CD8-positive, alpha-beta memory T cell (primary cell): ENCODE measurements at regions not wholly inside any gene's neighbourhood (a gene's known extent, or its start where the extent isn't known, plus 50 kb on each side); places are given as distances from the start of the nearest gene placed in this dataset.

Experiments
- CTCF ChIA-PET: fragments of 350-600 bp; sonication (Branson Sonifier 250); formaldehyde crosslinking; loops from one replicate; lab custom pipeline; 2021; ENCODE audit warnings: antibody characterized with exemption; lab: Charles Lee
- POLR2A ChIA-PET: fragments of 350-600 bp; sonication (Branson Sonifier 250); formaldehyde crosslinking; loops from one replicate; lab custom pipeline; 2021; ENCODE audit warnings: antibody characterized with exemption; lab: Charles Lee
- DNase-seq, 5 donors: peaks; one replicate each; pipeline versions ENCODE4 v3.0.0 to v3.0.0-alpha.2; 2020 to 2022; ENCODE audit warnings: mixed read lengths in 1 of 5
- H3K27ac ChIP-seq: one replicate; pipeline ENCODE4 v1.7.0; 2013; ENCODE audit warnings: low read depth, mild to moderate bottlenecking, low read length, moderate library complexity
- H3K27me3 ChIP-seq: 2 replicates; pipeline ENCODE4 v1.7.0; 2013; ENCODE audit warnings: low read length, mild to moderate bottlenecking; ENCODE audit not compliant: insufficient read depth, poor library complexity, severe bottlenecking
- H3K36me3 ChIP-seq: 2 replicates; pipeline ENCODE4 v1.7.0; 2013; ENCODE audit warnings: mild to moderate bottlenecking, low read length, moderate library complexity; ENCODE audit not compliant: insufficient read depth
- H3K4me1 ChIP-seq: 2 replicates; pipeline ENCODE4 v1.7.0; 2013; ENCODE audit warnings: mild to moderate bottlenecking, low read length, moderate library complexity; ENCODE audit not compliant: insufficient read depth
- H3K4me3 ChIP-seq: 2 replicates; pipeline ENCODE4 v1.7.0; 2013; ENCODE audit warnings: mild to moderate bottlenecking, low read length
- H3K9me3 ChIP-seq: 2 replicates; pipeline ENCODE4 v1.7.0; 2013; ENCODE audit warnings: mild to moderate bottlenecking, low read length
- H3K27ac Mint-ChIP-seq, 8 donors: one replicate each; pipeline ENCODE4 v1.8.0; 2020 to 2021; ENCODE audit warnings: mixed read lengths in 8 of 8, mild to moderate bottlenecking in 6 of 8, inconsistent platforms in 3 of 8, moderate library complexity in 3 of 8
- H3K27me3 Mint-ChIP-seq, 2 donors: one replicate each; pipeline ENCODE4 v1.8.0; 2020 to 2021; ENCODE audit warnings: mixed read lengths in 2 of 2, mild to moderate bottlenecking in 1 of 2, moderate library complexity in 1 of 2
- H3K36me3 Mint-ChIP-seq, 3 donors: one replicate each; pipeline ENCODE4 v1.8.0; 2020 to 2021; ENCODE audit warnings: mixed read lengths in 3 of 3, inconsistent platforms in 1 of 3, mild to moderate bottlenecking in 1 of 3
- H3K4me1 Mint-ChIP-seq, 3 donors: one replicate each; pipeline ENCODE4 v1.8.0; 2020 to 2021; ENCODE audit warnings: mixed read lengths in 3 of 3, inconsistent platforms in 1 of 3, mild to moderate bottlenecking in 1 of 3
- H3K4me3 Mint-ChIP-seq, 7 donors: one replicate each; pipeline ENCODE4 v1.8.0; 2020 to 2021; ENCODE audit warnings: mixed read lengths in 7 of 7, mild to moderate bottlenecking in 6 of 7, moderate library complexity in 4 of 7, inconsistent platforms in 2 of 7
- H3K9me3 Mint-ChIP-seq, 5 donors: one replicate each; pipeline ENCODE4 v1.8.0; 2020 to 2022; ENCODE audit warnings: mixed read lengths in 5 of 5, mild to moderate bottlenecking in 3 of 5, moderate library complexity in 2 of 5, inconsistent platforms in 1 of 5

- H3K36me3 Mint-ChIP-seq, result no peaks in the 10 kb centered on the region
- no peak for DNase-seq
- Histone ChIP-seq H3K4me1 (no peaks in the 10 kb centered on the region), H3K4me3 (no peak overlapping the region), H3K9me3 (no peaks in the 10 kb centered on the region), H3K27ac (no peak overlapping the region), H3K27me3 (no peaks in the 10 kb centered on the region), H3K36me3 (no peaks in the 10 kb centered on the region)
- H3K4me1 Mint-ChIP-seq, result no peaks in the 10 kb centered on the region
- ChIA-PET CTCF (no interaction called here), POLR2A (no interaction called here)
- peaks cover 0 to 2% (median 1%) of the 10 kb centered on the region in 5 donors for H3K9me3 Mint-ChIP-seq
- no peak overlapping the region for H3K4me3 Mint-ChIP-seq
- peaks cover 0 to 6% of the 10 kb centered on the region in 2 donors for H3K27me3 Mint-ChIP-seq
- H3K27ac Mint-ChIP-seq, result no peak overlapping the region
These were observed 491.0 kb upstream of the WWC1 start for GRCh38 chr5:167800427-167800826.

- ChIA-PET CTCF (no interaction called here), POLR2A (no interaction called here)
- Mint-ChIP-seq H3K36me3 (no peaks in the 10 kb centered on the region), H3K27ac (no peak overlapping the region), H3K9me3 (peaks cover 0 to 2% (median 1%) of the 10 kb centered on the region in 5 donors), H3K27me3 (peaks cover 0 to 6% of the 10 kb centered on the region in 2 donors), H3K4me3 (no peak overlapping the region), H3K4me1 (no peaks in the 10 kb centered on the region)
- Histone ChIP-seq H3K36me3 (no peaks in the 10 kb centered on the region), H3K4me1 (no peaks in the 10 kb centered on the region), H3K4me3 (no peak overlapping the region), H3K9me3 (no peaks in the 10 kb centered on the region), H3K27me3 (no peaks in the 10 kb centered on the region), H3K27ac (no peak overlapping the region)
- no peak for DNase-seq
These were observed 489.4 kb upstream of the WWC1 start for GRCh38 chr5:167801999-167802398.

DNA sequence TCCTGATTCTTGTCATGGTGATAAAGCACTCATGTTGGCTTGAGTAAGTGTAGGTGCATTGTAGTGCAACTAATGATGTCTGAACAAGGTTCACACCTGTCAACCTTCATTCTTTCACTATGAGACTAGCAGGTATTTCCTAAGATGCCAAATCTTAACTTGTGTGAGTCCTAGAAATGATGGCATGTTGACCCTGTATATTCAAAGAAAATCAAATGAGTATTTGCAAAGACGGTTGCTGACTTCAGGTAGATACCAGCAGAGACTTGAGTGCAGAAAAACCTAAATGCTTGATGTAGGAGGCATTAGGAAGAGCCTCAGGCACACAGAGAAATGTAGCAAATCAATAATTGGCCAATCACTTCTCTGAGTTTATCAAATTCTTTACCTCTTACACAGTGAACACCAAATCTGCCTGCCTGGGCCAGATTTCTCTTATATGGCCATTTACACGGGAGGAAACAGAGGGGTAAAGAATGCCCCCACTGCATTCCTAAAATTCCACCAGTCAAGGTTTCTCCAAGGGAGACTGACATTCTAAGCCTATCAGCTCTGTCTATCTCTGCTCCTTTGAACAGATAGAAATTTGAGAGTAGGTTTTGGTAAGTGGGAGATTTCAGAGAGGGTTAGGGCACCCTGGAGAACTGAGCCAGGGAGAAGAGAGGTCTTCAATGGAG, 488.6 kb upstream of the WWC1 start:
- no peaks in the 10 kb centered on the region for H3K36me3 ChIP-seq
- DNase-seq, result no peak
- POLR2A ChIA-PET, result no interaction called here
- Mint-ChIP-seq H3K27me3 (peaks cover 0 to 6% of the 10 kb centered on the region in 2 donors), H3K36me3 (no peaks in the 10 kb centered on the region), H3K4me1 (no peaks in the 10 kb centered on the region), H3K9me3 (peaks cover 0 to 5% (median 1%) of the 10 kb centered on the region in 5 donors), H3K4me3 (no peak overlapping the region), H3K27ac (no peak overlapping the region)
- H3K27ac ChIP-seq, result no peak overlapping the region
- H3K4me1 ChIP-seq, result no peaks in the 10 kb centered on the region
- H3K4me3 ChIP-seq, result no peak overlapping the region
- CTCF ChIA-PET, result no interaction called here
- H3K27me3 ChIP-seq, result no peaks in the 10 kb centered on the region
- no peaks in the 10 kb centered on the region for H3K9me3 ChIP-seq

DNA sequence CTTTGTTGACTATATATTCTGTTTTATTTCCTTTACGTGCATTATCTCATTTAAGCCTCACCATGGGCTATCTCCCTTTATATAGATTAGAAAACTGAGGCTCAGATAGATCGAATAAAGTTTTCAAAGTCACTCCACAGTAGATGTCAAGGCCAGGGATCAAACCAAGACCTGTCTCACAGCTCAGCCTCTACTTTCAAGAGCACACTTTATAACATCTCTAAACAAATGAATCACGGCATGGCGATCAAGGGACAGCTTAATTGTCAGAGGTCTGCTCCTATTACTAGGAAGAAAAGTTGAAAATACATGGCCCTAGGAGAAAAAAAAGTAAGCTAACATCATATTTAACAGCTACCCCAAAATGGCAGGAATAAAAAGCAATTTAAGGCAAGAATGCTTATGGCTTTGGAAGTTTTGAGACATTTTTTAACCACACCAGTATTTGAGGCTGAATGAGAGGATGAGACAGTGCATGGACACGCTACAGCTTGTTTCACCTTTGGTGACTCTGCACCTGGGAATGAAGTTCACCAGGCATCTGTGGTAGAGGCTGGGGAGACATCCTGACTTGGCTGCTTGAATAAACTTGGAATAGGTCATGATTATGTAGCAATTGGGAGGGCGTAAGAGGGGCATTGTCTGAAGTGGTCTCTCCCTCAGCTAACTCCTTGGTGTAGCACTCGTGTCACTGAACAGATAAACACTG, 486.8 kb upstream of the WWC1 start:
- no peaks in the 10 kb centered on the region for H3K9me3 ChIP-seq
- no peaks in the 10 kb centered on the region for H3K27me3 ChIP-seq
- no peaks in the 10 kb centered on the region for H3K36me3 Mint-ChIP-seq
- no peak overlapping the region for H3K4me3 ChIP-seq
- H3K4me1 ChIP-seq, result no peaks in the 10 kb centered on the region
- ChIA-PET CTCF (no interaction called here), POLR2A (no interaction called here)
- peaks cover 0 to 2% (median 0%) of the 10 kb centered on the region in 5 donors for H3K9me3 Mint-ChIP-seq
- no peak overlapping the region for H3K27ac ChIP-seq
- H3K36me3 ChIP-seq, result no peaks in the 10 kb centered on the region
- no peak overlapping the region for H3K4me3 Mint-ChIP-seq
- no peak overlapping the region for H3K27ac Mint-ChIP-seq
- no peak for DNase-seq
- H3K27me3 Mint-ChIP-seq, result peaks cover 0 to 6% of the 10 kb centered on the region in 2 donors
- H3K4me1 Mint-ChIP-seq, result no peaks in the 10 kb centered on the region

GRCh38 chr5:167810573-167810972, 480.9 kb upstream of the WWC1 start:
- Mint-ChIP-seq H3K4me1 (no peaks in the 10 kb centered on the region), H3K9me3 (peaks cover 0 to 2% (median 0%) of the 10 kb centered on the region in 5 donors), H3K4me3 (no peak overlapping the region), H3K36me3 (no peaks in the 10 kb centered on the region), H3K27ac (no peak overlapping the region), H3K27me3 (no peaks in the 10 kb centered on the region)
- H3K27ac ChIP-seq, result no peak overlapping the region
- H3K4me1 ChIP-seq, result no peaks in the 10 kb centered on the region
- H3K27me3 ChIP-seq, result no peaks in the 10 kb centered on the region
- POLR2A ChIA-PET, result no interaction called here
- CTCF ChIA-PET, result no interaction called here
- H3K4me3 ChIP-seq, result no peak overlapping the region
- no peak for DNase-seq
- H3K9me3 ChIP-seq, result no peaks in the 10 kb centered on the region
- H3K36me3 ChIP-seq, result no peaks in the 10 kb centered on the region

GRCh38 chr5:167812871-167813270, 478.6 kb upstream of the WWC1 start:
- no peak overlapping the region for H3K4me3 ChIP-seq
- no peak overlapping the region for H3K4me3 Mint-ChIP-seq
- H3K9me3 Mint-ChIP-seq, result peaks cover 0 to 5% (median 0%) of the 10 kb centered on the region in 5 donors
- no peaks in the 10 kb centered on the region for H3K27me3 ChIP-seq
- H3K4me1 ChIP-seq, result no peaks in the 10 kb centered on the region
- no peak for DNase-seq
- no peaks in the 10 kb centered on the region for H3K4me1 Mint-ChIP-seq
- POLR2A ChIA-PET, result no interaction called here
- H3K27ac ChIP-seq, result no peak overlapping the region
- CTCF ChIA-PET, result no interaction called here
- no peak overlapping the region for H3K27ac Mint-ChIP-seq
- no peaks in the 10 kb centered on the region for H3K27me3 Mint-ChIP-seq
- H3K36me3 Mint-ChIP-seq, result no peaks in the 10 kb centered on the region
- no peaks in the 10 kb centered on the region for H3K9me3 ChIP-seq
- no peaks in the 10 kb centered on the region for H3K36me3 ChIP-seq

DNA sequence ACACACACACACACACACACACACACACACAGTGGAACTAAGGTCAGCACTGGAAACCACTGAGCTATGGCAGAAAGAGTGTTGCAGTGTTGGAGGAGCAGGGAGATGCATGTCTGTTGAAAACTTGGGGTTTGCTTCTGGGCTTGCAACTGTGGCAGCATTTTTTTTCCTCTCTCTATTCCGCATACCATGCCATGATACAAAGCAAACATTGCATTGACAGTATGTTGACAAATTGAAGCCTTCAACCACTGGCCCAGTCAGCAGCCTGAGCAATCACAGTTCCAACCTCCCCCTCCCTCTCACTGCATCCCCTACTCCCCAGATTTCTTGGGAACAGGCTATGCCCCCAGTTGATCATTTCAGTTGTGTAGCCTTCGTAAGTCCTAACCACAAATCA, 478.1 kb upstream of the WWC1 start:
- H3K4me3 Mint-ChIP-seq, result no peak overlapping the region
- Histone ChIP-seq H3K4me1 (no peaks in the 10 kb centered on the region), H3K4me3 (no peak overlapping the region), H3K27me3 (no peaks in the 10 kb centered on the region), H3K27ac (no peak overlapping the region), H3K36me3 (no peaks in the 10 kb centered on the region), H3K9me3 (no peaks in the 10 kb centered on the region)
- H3K36me3 Mint-ChIP-seq, result no peaks in the 10 kb centered on the region
- H3K27me3 Mint-ChIP-seq, result no peaks in the 10 kb centered on the region
- H3K27ac Mint-ChIP-seq, result no peak overlapping the region
- DNase-seq, result no peak
- ChIA-PET POLR2A (no interaction called here), CTCF (no interaction called here)
- no peaks in the 10 kb centered on the region for H3K4me1 Mint-ChIP-seq
- peaks cover 0 to 5% (median 0%) of the 10 kb centered on the region in 5 donors for H3K9me3 Mint-ChIP-seq

- Mint-ChIP-seq H3K4me1 (no peaks in the 10 kb centered on the region), H3K27ac (no peak overlapping the region), H3K36me3 (no peaks in the 10 kb centered on the region), H3K4me3 (no peak overlapping the region), H3K27me3 (no peaks in the 10 kb centered on the region), H3K9me3 (peaks cover 0 to 5% (median 0%) of the 10 kb centered on the region in 5 donors)
- CTCF ChIA-PET, result no interaction called here
- POLR2A ChIA-PET, result no interaction called here
- Histone ChIP-seq H3K4me3 (no peak overlapping the region), H3K36me3 (no peaks in the 10 kb centered on the region), H3K27me3 (no peaks in the 10 kb centered on the region), H3K27ac (no peak overlapping the region), H3K4me1 (no peaks in the 10 kb centered on the region), H3K9me3 (no peaks in the 10 kb centered on the region)
- no peak for DNase-seq
These were observed 477.4 kb upstream of the WWC1 start for GRCh38 chr5:167814040-167814439.
